ENCODE measurements at regions not wholly inside any gene's neighbourhood (a gene's known extent, or its start where the extent isn't known, plus 50 kb on each side); places are given as distances from the start of the nearest gene placed in this dataset.

DNA sequence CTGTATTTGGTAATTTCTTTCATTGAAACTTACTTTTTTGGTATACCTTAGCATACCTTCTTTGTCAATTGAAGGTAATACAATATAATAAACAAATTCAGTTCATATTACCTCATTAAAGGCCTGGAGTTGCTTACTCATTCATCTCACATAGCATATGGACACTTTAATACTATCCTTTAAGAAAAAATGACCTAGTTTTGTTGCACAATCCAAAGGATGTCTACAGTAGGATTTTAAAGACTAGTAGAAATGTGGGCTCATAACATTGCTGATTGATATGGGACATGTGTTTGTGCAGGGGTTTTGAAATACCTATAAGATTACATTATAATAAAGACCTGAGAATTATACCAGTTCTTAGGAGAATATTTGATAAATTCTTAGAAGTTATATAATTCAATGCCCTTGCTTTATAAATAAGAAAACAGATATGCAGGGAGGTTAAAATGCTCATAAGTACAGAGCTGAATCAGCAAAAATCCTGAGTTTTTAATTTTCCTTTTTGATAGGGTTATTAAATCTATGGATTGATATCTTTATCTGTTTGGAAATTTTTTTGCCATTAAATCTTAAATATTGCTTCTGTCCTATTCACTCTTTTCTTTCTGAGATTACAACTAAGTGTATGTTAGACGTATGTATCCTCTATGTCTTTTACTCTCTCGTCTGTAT lies 352.1 kb downstream of the ATP23 start:
- intact Hi-C loops (cut with DNase I) = no loop called here
- no peak for ATAC-seq

GRCh38 chr12:58295268-58295667 lies 353.9 kb downstream of the ATP23 start:
- ATAC-seq (no peak), DNase-seq (ENCODE audit: low spot score) (no peak)
- intact Hi-C loops (cut with DNase I) = no loop called here

More for the DNA sequence above, 352.1 kb downstream of the ATP23 start:
- DNase-seq (ENCODE audit: low spot score) = no peak

GRCh38 chr12:58296863-58297262 lies 355.5 kb downstream of the ATP23 start:
- DNase-seq (ENCODE audit: low spot score) = no peak
- intact Hi-C loops (cut with DNase I) = no loop called here
- ATAC-seq = no peak

- ATAC-seq (no peak), DNase-seq (ENCODE audit: low spot score) (no peak)
- intact Hi-C loops (cut with DNase I) = no loop called here
These were observed 357.4 kb downstream of the ATP23 start for GRCh38 chr12:58298803-58299202.

GRCh38 chr12:58299371-58299770 lies 358.0 kb downstream of the ATP23 start:
- intact Hi-C loops (cut with DNase I) = no loop called here
- ATAC-seq (no peak), DNase-seq (ENCODE audit: low spot score) (no peak)

DNA sequence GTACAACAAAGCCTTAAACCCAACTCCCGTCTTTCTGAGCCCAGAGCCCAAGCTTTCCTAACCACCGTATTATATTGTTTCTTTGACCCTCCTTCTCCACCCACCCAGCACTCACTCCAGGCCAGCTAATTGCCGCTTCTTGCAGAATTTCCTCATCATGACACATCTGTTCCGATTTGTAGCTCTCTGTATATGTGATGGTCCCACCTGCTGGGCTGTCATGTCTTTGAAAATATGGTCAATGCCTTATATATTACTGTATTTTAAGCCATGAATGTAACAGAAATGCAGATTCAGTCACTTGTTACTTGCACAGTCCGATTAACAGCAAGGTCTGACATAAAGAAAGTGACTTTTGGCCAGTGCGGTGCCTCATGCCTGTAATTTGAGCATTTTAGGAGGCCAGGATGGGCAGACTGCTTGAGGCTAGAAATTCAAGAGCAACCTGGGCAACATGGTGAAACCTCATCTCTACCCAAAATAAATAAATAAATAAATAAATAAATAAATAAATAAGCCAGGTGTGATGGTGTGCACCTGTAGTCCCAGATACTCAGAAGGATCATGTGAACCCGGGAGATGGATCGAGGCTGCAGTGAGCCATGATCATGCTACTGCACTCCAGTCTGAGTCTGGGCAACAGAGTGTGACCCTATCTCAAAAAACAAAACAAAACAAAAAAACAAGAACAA lies 359.8 kb downstream of the ATP23 start:
- DNase-seq (ENCODE audit: low spot score) (no peak), ATAC-seq (no peak)
- intact Hi-C loops (cut with DNase I) = no loop called here

DNA sequence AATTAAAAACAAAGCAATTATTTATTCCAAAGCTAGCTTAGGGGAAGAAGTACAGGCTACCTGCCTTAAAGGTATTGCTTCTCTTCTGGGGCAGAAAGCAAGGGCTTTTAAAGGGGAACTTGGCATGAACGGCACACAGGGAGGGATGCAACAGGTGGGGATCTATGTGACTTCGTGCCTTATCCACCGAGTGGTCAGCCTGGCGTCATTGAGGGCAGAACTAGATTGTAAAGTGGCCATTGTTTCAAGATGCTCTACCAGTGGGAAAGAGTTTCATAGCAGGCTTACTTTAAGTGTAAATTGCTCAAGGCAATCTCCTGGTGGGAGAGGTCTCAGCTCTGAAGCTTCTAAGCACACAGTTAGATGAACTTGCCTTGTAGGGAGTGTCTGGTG lies 360.4 kb downstream of the ATP23 start:
- intact Hi-C loops (cut with DNase I) = no loop called here
- DNase-seq (ENCODE audit: low spot score) (no peak), ATAC-seq (no peak)

DNA sequence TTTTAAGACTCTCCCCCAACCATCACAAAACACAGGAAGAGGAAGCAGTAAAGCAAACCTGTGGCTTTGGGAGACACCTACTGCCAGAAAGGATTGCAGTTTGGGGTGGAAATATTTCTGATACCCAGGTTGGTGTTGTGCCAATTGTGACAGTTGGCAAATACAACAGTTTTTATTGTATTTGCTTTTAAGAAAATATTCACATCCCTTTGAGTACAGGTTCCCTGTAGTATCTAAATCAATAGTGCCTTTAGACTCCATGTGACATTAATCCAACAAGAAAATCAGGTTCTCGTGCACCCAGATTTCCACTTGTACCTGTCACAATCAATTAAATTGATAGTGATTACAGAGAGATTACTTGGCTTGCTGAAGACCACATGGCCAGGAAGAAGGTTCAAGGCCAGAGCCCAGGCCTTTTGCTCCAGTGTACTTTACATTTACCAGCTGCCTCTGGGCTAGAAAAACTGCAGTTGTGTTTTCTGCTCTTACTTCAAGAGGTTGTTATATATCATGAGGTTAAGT lies 361.2 kb downstream of the ATP23 start:
- ATAC-seq (no peak), DNase-seq (ENCODE audit: low spot score) (no peak)
- intact Hi-C loops (cut with DNase I) = no loop called here

GRCh38 chr12:58306266-58307000 lies 365.1 kb downstream of the ATP23 start:
- DNase-seq (ENCODE audit: low spot score) (no peak), ATAC-seq (no peak)
- intact Hi-C loops (cut with DNase I) = no loop called here

- ATAC-seq (no peak), DNase-seq (ENCODE audit: low spot score) (no peak)
- intact Hi-C loops (cut with DNase I) = no loop called here
These were observed 368.4 kb downstream of the ATP23 start for GRCh38 chr12:58309806-58310205.

- intact Hi-C loops (cut with DNase I) = no loop called here
- no peak for ATAC-seq
- no peak for DNase-seq (ENCODE audit: low spot score)
These were observed 369.0 kb downstream of the ATP23 start for GRCh38 chr12:58310368-58310767.

DNA sequence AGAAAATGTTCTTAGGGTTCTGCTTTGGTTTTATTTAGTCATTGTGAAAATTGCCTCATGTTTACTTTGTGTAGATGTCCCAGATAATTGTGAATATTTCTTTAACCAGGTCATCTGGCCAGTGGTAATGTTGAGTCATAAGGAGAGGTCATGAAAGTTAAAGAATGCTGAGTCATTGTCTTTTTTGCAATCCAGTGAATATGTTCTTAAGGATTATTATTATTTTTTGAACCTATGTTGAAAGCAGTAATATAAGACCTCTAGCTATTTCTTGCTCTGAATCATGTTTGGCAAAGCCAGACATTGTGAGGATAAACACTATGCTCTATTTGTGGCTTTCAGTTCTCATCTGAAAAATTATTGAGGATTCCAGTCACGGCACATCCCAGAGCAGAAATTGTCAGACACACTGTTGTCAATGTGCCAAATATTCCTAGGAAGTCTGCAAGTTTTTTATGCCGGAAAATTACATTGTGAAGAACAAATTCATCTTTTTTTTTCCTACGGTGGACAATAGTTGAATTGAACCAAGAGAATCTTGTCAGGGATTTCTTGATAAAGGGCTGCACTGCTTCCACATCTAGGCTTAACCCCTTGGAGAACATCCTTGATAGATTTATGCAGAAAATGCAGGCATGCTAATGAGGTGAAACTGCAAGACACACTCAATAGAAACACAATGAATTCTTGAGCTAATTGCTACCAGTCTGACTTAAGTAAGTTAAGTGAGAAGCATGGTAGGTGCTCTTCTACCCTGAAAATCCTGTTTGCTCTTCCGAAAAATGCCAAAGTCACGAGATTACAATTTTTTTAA lies 369.6 kb downstream of the ATP23 start:
- ATAC-seq = peak; percentile 80
- intact Hi-C loops (cut with DNase I) = no loop called here
- no peak for DNase-seq (ENCODE audit: low spot score)

DNA sequence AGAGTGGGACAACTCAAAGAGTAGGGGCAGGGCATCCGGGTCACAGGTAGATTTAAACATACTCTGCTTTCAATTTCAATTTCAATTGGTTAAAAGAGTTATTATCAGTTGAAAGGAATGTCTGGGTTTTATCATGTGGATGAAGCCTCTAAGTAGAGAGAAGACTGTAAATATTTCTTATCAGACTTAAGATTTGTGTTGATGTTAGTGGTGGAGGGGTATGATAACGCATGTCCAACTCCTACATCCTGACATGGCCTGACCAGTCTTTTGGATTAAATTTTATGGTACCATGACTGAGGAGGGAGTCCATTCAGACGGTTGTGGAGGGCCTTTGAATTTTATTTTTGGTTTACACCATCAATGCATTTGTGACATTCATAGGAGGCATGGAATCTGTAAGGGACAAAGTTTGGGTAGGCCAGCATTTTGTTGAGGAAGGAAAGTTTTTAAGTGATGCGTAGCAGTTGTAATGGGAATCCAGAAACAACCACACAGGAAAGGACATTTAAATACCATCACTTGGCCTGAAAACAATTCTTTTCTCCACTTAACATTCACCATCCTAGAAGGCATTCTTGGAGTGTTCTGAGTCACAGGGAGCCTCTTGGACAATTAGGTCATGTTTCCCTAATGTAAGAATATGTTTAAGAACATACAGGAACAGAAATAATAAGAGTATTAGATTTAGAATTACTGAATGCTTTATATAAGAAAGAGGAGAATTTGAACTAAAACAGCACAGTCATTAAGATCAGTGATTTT lies 371.9 kb downstream of the ATP23 start:
- ATAC-seq = no peak
- intact Hi-C loops (cut with DNase I) = no loop called here
- no peak for DNase-seq (ENCODE audit: low spot score)

DNA sequence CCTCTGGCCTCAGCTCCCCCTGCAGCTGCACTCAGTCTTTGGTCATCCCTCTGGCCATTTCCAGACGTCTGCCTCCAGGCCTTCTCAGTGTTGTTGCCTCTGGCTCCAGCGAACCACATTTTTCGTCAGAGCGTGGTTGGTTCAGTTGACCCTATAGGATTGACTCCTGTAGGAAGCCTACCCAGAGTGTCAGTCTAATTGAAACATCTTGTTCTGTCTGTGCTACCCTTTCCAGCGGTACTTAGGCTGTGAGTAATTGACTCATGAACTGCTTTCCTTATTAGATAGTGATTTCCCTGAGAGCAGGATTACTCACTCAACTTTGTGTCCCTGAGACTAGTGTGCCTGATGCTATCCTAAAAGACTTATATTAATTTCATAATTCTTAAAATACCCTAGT lies 373.2 kb downstream of the ATP23 start:
- no peak for ATAC-seq
- DNase-seq (ENCODE audit: low spot score) = no peak
- intact Hi-C loops (cut with DNase I) = no loop called here

DNA sequence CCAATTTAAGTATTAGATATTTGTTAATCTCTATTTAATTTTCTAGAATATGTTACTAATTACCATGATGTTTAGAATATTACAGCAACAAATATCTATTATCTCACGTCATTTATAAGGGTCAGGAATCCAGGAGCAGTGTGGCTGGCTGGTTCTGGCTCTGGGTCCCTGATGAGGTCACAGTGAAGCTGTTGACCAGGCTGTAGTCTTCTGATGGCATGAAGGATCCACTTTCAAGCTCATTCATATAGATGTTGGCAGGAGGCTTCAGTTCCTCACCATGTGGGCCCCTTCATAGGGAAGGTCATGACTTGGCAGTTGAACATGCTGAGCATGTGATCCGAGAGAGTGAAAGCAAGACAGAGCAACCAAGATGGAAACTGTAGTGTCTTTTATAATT lies 375.6 kb downstream of the ATP23 start:
- DNase-seq (ENCODE audit: low spot score) (no peak), ATAC-seq (no peak)
- intact Hi-C loops (cut with DNase I) = no loop called here

DNA sequence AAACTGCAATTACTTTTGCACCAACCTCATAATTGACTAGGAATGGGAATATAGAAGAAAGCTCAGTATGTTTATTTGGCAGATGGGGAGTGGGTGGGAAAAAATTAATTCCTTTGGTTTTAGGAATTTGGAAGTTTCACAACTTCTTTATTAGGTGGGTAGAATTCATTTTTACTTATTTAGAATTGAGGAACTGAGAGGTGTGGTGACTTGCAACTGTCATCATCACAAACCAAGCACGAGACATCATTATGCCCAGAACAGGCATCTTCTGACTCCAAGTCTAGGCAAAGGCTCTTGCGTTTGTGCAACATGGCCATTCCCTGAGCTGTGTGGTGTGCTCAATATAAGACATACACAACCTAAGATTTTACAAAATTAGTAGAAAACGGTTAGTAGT lies 380.0 kb downstream of the ATP23 start:
- intact Hi-C loops (cut with DNase I) = no loop called here
- DNase-seq (ENCODE audit: low spot score) (no peak), ATAC-seq (no peak)

DNA sequence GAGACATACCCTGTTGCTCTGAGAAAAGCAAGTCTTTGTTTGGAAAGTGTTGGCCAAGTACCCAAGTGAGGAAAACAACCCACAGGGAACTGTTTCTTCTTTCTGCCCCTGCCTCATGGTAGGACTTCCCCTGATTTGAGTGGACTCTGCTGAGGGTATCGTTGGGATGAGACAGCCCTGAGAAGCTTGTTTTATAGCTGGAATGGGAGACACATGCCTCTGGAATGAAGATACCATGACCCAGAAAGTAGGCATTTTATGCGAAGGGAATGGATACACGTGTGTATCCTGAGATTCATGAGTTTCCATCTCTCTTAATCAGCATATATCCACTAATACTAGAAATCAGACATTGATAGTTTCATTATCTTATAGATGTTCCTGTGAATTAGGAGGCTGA lies 382.3 kb downstream of the ATP23 start:
- DNase-seq (ENCODE audit: low spot score) (no peak), ATAC-seq (no peak)
- intact Hi-C loops (cut with DNase I) = no loop called here

DNA sequence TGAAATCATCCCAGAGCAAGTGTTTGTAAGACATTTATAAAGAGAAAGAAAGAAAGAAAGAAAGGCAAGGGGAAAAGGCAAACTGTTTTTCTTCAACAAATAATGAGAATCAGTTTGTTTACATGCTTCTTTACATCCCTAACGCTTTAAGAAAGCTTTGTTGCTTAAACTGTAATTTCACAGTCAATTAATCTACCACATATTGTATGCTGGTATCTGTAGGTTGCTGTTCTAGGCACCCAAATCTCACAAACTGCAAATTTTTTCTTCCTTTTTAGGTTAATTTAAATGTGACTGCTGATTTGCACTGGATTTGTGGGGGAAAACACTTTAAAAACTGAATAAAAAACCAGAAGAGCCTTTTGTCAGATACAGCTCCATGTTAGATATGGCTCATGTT lies 384.2 kb downstream of the ATP23 start:
- ATAC-seq (no peak), DNase-seq (ENCODE audit: low spot score) (no peak)
- intact Hi-C loops (cut with DNase I) = no loop called here

DNA sequence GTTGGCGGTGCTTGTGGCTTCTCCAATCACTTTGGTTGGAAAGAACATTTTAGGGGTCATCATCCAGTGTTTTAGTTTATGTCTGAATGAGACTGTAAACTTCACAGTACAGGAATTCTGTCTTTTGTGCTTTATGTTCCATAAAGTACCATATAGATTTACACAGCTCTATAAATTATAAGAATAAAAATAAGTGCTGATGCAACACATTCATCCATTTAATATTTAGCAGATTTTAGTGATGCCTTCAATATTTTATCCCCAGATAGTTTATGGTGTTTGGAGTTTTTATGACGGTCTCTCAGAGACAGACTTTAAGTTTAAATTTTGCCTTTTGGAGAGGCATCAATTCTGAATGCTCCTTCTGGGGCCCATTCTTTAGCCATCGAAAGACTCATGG lies 385.2 kb downstream of the ATP23 start:
- intact Hi-C loops (cut with DNase I) = no loop called here
- no peak for ATAC-seq
- DNase-seq (ENCODE audit: low spot score) = no peak
